Fibroblast of mammary gland (primary cell): ENCODE measurements at regions not wholly inside any gene's neighbourhood (a gene's known extent, or its start where the extent isn't known, plus 50 kb on each side); places are given as distances from the start of the nearest gene placed in this dataset.

Experiments
- DNase-seq: peaks from one replicate; pipeline ENCODE4 v3.0.0-alpha.2; 2010; ENCODE audit warnings: low read depth
- H3K4me3 ChIP-seq: 2 replicates; pipeline ENCODE4 v1.5.1; 2011; ENCODE audit warnings: low read depth, mild to moderate bottlenecking, low read length, moderate library complexity; ENCODE audit not compliant: control insufficient read depth
- CTCF ChIP-seq: conservative IDR thresholded peaks from 2 replicates; pipeline ENCODE4 v1.5.1; 2011; ENCODE audit warnings: low read depth, low read length, inconsistent platforms; ENCODE audit not compliant: control insufficient read depth, insufficient read depth

GRCh38 chr20:55755411-55755810, 249.9 kb downstream of the CBLN4 start:
- no peak for DNase-seq
- H3K4me3 ChIP-seq: no peak overlapping the region
- TF ChIP-seq CTCF: no peak

- TF ChIP-seq CTCF: no peak
- no peak for DNase-seq
- H3K4me3 ChIP-seq: no peak overlapping the region
These were observed 258.6 kb downstream of the CBLN4 start for GRCh38 chr20:55746723-55747122.

GRCh38 chr20:55745840-55746239, 259.5 kb downstream of the CBLN4 start:
- no peak overlapping the region for H3K4me3 ChIP-seq
- TF ChIP-seq CTCF: no peak
- DNase-seq: no peak

DNA sequence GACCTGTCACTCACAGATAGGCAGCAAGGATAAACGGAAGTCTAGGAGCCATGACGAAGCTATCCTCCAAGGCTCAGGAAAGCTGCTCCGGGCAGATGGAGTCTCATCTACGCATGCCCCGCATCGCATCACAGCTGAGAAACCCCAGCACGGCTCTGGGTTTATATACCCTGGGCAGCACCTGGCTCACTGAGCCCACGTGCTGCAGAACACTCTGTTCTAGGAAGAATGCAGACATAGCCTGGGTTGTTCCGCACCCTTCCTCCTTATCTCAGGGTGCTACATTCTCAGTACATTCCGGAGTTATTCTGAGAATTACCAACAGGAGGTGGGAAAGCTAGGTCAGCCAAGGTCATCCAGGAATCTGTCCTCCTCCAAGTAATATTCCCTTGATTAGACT, 260.4 kb downstream of the CBLN4 start:
- no peak for DNase-seq
- TF ChIP-seq CTCF: no peak
- no peak overlapping the region for H3K4me3 ChIP-seq

DNA sequence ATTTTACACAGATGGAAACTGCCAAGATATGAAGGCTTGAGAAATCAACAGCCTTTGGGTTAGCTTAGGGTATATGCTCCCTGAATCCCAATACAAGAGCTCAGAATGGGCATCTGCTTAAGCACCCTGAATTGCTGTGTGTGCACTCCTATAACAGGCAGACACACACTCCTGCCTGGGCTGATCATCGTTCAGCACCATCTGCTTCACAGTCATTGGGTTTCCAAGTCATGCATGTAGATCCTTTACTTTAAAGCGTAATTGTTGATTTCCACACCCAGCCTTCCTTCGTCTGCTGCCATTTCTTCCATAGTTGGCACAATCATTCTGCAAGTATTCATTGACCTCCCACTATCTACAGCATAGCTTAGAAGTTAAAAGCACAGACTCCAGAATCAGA, 263.5 kb downstream of the CBLN4 start:
- no peak for TF ChIP-seq CTCF
- no peak overlapping the region for H3K4me3 ChIP-seq
- DNase-seq: no peak

GRCh38 chr20:55740076-55740475, 265.2 kb downstream of the CBLN4 start:
- no peak for TF ChIP-seq CTCF
- no peak for DNase-seq
- H3K4me3 ChIP-seq: no peak overlapping the region

GRCh38 chr20:55730321-55730720, 275.0 kb downstream of the CBLN4 start:
- no peak for TF ChIP-seq CTCF
- no peak for DNase-seq

More at GRCh38 chr20:55730321-55730720, 275.0 kb downstream of the CBLN4 start:
- no peak overlapping the region for H3K4me3 ChIP-seq
